CD4-positive, alpha-beta memory T cell (primary cell): ENCODE measurements at regions not wholly inside any gene's neighbourhood (a gene's known extent, or its start where the extent isn't known, plus 50 kb on each side); places are given as distances from the start of the nearest gene placed in this dataset.
A peak's percentile ranks its signal among the peaks of the same experiment; 100 is the strongest.

ENCODE experiments used
- CTCF ChIA-PET: fragments of 350-600 bp; sonication (Branson Sonifier 250); formaldehyde crosslinking; loops from one replicate; lab custom pipeline; 2021; ENCODE audit warnings: inconsistent platforms; ENCODE audit not compliant: partially characterized antibody; lab: Charles Lee
- POLR2A ChIA-PET: fragments of 350-600 bp; sonication (Branson Sonifier 250); formaldehyde crosslinking; loops from one replicate; lab custom pipeline; 2021; ENCODE audit not compliant: partially characterized antibody; lab: Charles Lee
- DNase-seq, 5 donors: peaks; one replicate each; pipeline versions ENCODE4 v3.0.0 to v3.0.0-alpha.2; 2020 to 2022; ENCODE audit warnings: mixed read lengths in 1 of 5
- H3K27ac ChIP-seq: one replicate; pipeline ENCODE4 v1.7.0; 2013; ENCODE audit warnings: low read depth, low read length
- H3K27me3 ChIP-seq: 2 replicates; pipeline ENCODE4 v1.7.0; 2013; ENCODE audit warnings: mild to moderate bottlenecking, low read length, moderate library complexity; ENCODE audit not compliant: insufficient read depth
- H3K36me3 ChIP-seq: 2 replicates; pipeline ENCODE4 v1.7.0; 2013; ENCODE audit warnings: mild to moderate bottlenecking, low read length, moderate library complexity; ENCODE audit not compliant: insufficient read depth
- H3K4me1 ChIP-seq: 2 replicates; pipeline ENCODE4 v1.7.0; 2013; ENCODE audit warnings: mild to moderate bottlenecking, low read length, moderate library complexity; ENCODE audit not compliant: insufficient read depth
- H3K4me3 ChIP-seq, 2 donors: one replicate each; pipeline ENCODE4 v1.7.0; 2013; ENCODE audit warnings: low read length in 2 of 2, mild to moderate bottlenecking in 1 of 2
- H3K9me3 ChIP-seq, 2 donors: one replicate each; pipeline ENCODE4 v1.7.0; 2013; ENCODE audit warnings: low read length in 2 of 2, control low read depth in 1 of 2; ENCODE audit not compliant: control insufficient read depth in 1 of 2
- H3K27ac Mint-ChIP-seq, 7 donors: one replicate each; pipeline ENCODE4 v1.8.0; 2020 to 2021; ENCODE audit warnings: mixed read lengths in 7 of 7, mild to moderate bottlenecking in 6 of 7, inconsistent platforms in 3 of 7, moderate library complexity in 3 of 7
- H3K27me3 Mint-ChIP-seq, 2 donors: one replicate each; pipeline ENCODE4 v1.8.0; 2020 to 2021; ENCODE audit warnings: mixed read lengths in 2 of 2
- H3K36me3 Mint-ChIP-seq, 2 donors: one replicate each; pipeline ENCODE4 v1.8.0; 2020 to 2021; ENCODE audit warnings: mixed read lengths in 2 of 2, inconsistent platforms in 1 of 2, mild to moderate bottlenecking in 1 of 2
- H3K4me1 Mint-ChIP-seq, 4 donors: one replicate each; pipeline ENCODE4 v1.8.0; 2020 to 2021; ENCODE audit warnings: mixed read lengths in 4 of 4, mild to moderate bottlenecking in 1 of 4
- H3K4me3 Mint-ChIP-seq, 8 donors: one replicate each; pipeline ENCODE4 v1.8.0; 2020 to 2021; ENCODE audit warnings: mixed read lengths in 8 of 8, mild to moderate bottlenecking in 7 of 8, moderate library complexity in 6 of 8, inconsistent platforms in 3 of 8
- H3K9me3 Mint-ChIP-seq, 8 donors: one replicate each; pipeline ENCODE4 v1.8.0; 2020 to 2021; ENCODE audit warnings: mixed read lengths in 8 of 8, mild to moderate bottlenecking in 5 of 8, inconsistent platforms in 3 of 8, moderate library complexity in 1 of 8
- intact Hi-C: fragments of 100-400 bp; cut with micrococcal nuclease; formaldehyde crosslinking; loops from one replicate; pipeline ENCODE4 v1.15.1; 2023

GRCh38 chr12:127108360-127109215 is 1158.4 kb upstream of the TMEM132C start:
- no peaks in the 10 kb centered on the region for H3K9me3 ChIP-seq
- DNase-seq: peak in 4 of 5 donors; percentile 26 to 41 (median 30)
- H3K4me1 ChIP-seq: no peaks in the 10 kb centered on the region
- no peaks in the 10 kb centered on the region for H3K36me3 ChIP-seq
- no peak overlapping the region for H3K27ac ChIP-seq
- no peak overlapping the region for H3K4me3 Mint-ChIP-seq
- ChIA-PET POLR2A (no interaction called here), CTCF (interaction anchor here (0.7 to 3.6 kb wide), 18 partner anchors 10 to 570 kb away, joined by 3 to 25 read pairs (median 4); no protein-coding TSS in a partner anchor)
- H3K4me1 Mint-ChIP-seq: no peaks in the 10 kb centered on the region
- no peaks in the 10 kb centered on the region for H3K9me3 Mint-ChIP-seq
- no peaks in the 10 kb centered on the region for H3K27me3 ChIP-seq
- peaks cover 11 to 21% of the 10 kb centered on the region in 2 donors for H3K27me3 Mint-ChIP-seq
- H3K36me3 Mint-ChIP-seq: no peaks in the 10 kb centered on the region
- H3K4me3 ChIP-seq: no peak overlapping the region
- intact Hi-C loops: loop anchor here (1.0 kb wide), 1 partner anchor 185 kb away; no protein-coding TSS in a partner anchor
- no peak overlapping the region for H3K27ac Mint-ChIP-seq

GRCh38 chr12:127113945-127114344 is 1153.0 kb upstream of the TMEM132C start:
- Mint-ChIP-seq H3K36me3 (no peaks in the 10 kb centered on the region), H3K27ac (no peak overlapping the region), H3K27me3 (peaks cover 7 to 9% of the 10 kb centered on the region in 2 donors), H3K4me3 (no peak overlapping the region), H3K9me3 (no peaks in the 10 kb centered on the region), H3K4me1 (no peaks in the 10 kb centered on the region)
- Histone ChIP-seq H3K9me3 (no peaks in the 10 kb centered on the region), H3K4me1 (no peaks in the 10 kb centered on the region), H3K4me3 (no peak overlapping the region), H3K27me3 (no peaks in the 10 kb centered on the region), H3K27ac (no peak overlapping the region), H3K36me3 (no peaks in the 10 kb centered on the region)
- ChIA-PET CTCF (no interaction called here), POLR2A (no interaction called here)
- intact Hi-C loops: no loop called here
- no peak for DNase-seq

- Histone ChIP-seq H3K36me3 (no peaks in the 10 kb centered on the region), H3K9me3 (no peaks in the 10 kb centered on the region), H3K4me1 (no peaks in the 10 kb centered on the region), H3K27me3 (no peaks in the 10 kb centered on the region), H3K27ac (no peak overlapping the region), H3K4me3 (no peak overlapping the region)
- no peak for DNase-seq
- no peaks in the 10 kb centered on the region for H3K4me1 Mint-ChIP-seq
- no peak overlapping the region for H3K4me3 Mint-ChIP-seq
- no peak overlapping the region for H3K27ac Mint-ChIP-seq
- no peaks in the 10 kb centered on the region for H3K36me3 Mint-ChIP-seq
- H3K27me3 Mint-ChIP-seq: peaks cover 10 to 13% of the 10 kb centered on the region in 2 donors
- intact Hi-C loops: no loop called here
- ChIA-PET POLR2A (no interaction called here), CTCF (no interaction called here)
- H3K9me3 Mint-ChIP-seq: no peaks in the 10 kb centered on the region
These were observed 1151.4 kb upstream of the TMEM132C start for GRCh38 chr12:127115468-127116035.

DNA sequence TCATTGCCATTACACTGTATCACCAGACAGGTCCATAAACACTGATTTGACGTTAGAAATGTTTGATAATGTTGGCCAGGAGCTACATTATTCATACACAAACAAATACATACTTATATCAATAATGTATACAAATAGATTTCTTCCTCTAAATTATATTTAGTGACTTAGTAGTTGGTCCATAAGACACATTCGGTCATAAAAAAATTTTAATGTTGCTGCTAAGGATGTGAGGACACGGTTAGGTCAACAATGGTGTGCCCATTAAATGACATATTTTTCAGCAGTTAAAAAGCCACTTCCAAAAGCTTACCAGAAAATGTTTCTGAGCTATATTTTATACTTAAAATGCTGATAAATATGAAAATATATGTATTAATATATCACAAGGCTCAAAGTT is 1148.7 kb upstream of the TMEM132C start:
- Histone ChIP-seq H3K4me1 (no peaks in the 10 kb centered on the region), H3K36me3 (no peaks in the 10 kb centered on the region), H3K9me3 (no peaks in the 10 kb centered on the region), H3K27me3 (no peaks in the 10 kb centered on the region), H3K4me3 (no peak overlapping the region), H3K27ac (no peak overlapping the region)
- intact Hi-C loops: no loop called here
- Mint-ChIP-seq H3K27ac (no peak overlapping the region), H3K4me1 (no peaks in the 10 kb centered on the region), H3K4me3 (no peak overlapping the region), H3K9me3 (no peaks in the 10 kb centered on the region), H3K36me3 (no peaks in the 10 kb centered on the region), H3K27me3 (peaks cover 15 to 16% of the 10 kb centered on the region in 2 donors)
- CTCF ChIA-PET: interaction anchor here (2.9 kb wide), 1 partner anchor 10 kb away, joined by 10 read pairs; no protein-coding TSS in a partner anchor
- DNase-seq: no peak
- POLR2A ChIA-PET: no interaction called here

- intact Hi-C loops: no loop called here
- ChIA-PET CTCF (interaction anchor here (2.9 kb wide), 1 partner anchor 11 kb away, joined by 10 read pairs; no protein-coding TSS in a partner anchor), POLR2A (no interaction called here)
These were observed 1147.3 kb upstream of the TMEM132C start for GRCh38 chr12:127119600-127120140.

GRCh38 chr12:127120851-127121250 is 1146.1 kb upstream of the TMEM132C start:
- H3K27me3 Mint-ChIP-seq: peaks cover 11 to 12% of the 10 kb centered on the region in 2 donors
- ChIA-PET CTCF (no interaction called here), POLR2A (no interaction called here)
- H3K4me3 Mint-ChIP-seq: no peak overlapping the region
- no peaks in the 10 kb centered on the region for H3K4me1 ChIP-seq
- no peaks in the 10 kb centered on the region for H3K9me3 ChIP-seq
- H3K27ac ChIP-seq: no peak overlapping the region
- no peak overlapping the region for H3K4me3 ChIP-seq
- peak overlapping the region in 1 of 7 donors; percentile 37 for H3K27ac Mint-ChIP-seq
- intact Hi-C loops: no loop called here
- no peaks in the 10 kb centered on the region for H3K27me3 ChIP-seq
- no peaks in the 10 kb centered on the region for H3K4me1 Mint-ChIP-seq
- no peaks in the 10 kb centered on the region for H3K36me3 ChIP-seq
- H3K9me3 Mint-ChIP-seq: no peaks in the 10 kb centered on the region
- DNase-seq: no peak
- H3K36me3 Mint-ChIP-seq: no peaks in the 10 kb centered on the region

More at GRCh38 chr12:127119600-127120140, 1147.3 kb upstream of the TMEM132C start:
- H3K4me3 ChIP-seq: no peak overlapping the region
- no peak overlapping the region for H3K27ac ChIP-seq
- DNase-seq: no peak
- no peaks in the 10 kb centered on the region for H3K9me3 ChIP-seq
- peaks cover 15% of the 10 kb centered on the region in 2 donors for H3K27me3 Mint-ChIP-seq
- H3K27ac Mint-ChIP-seq: no peak overlapping the region
- H3K4me3 Mint-ChIP-seq: no peak overlapping the region
- H3K36me3 ChIP-seq: no peaks in the 10 kb centered on the region
- no peaks in the 10 kb centered on the region for H3K27me3 ChIP-seq
- H3K9me3 Mint-ChIP-seq: no peaks in the 10 kb centered on the region
- no peaks in the 10 kb centered on the region for H3K4me1 Mint-ChIP-seq
- H3K36me3 Mint-ChIP-seq: no peaks in the 10 kb centered on the region
- H3K4me1 ChIP-seq: no peaks in the 10 kb centered on the region

DNA sequence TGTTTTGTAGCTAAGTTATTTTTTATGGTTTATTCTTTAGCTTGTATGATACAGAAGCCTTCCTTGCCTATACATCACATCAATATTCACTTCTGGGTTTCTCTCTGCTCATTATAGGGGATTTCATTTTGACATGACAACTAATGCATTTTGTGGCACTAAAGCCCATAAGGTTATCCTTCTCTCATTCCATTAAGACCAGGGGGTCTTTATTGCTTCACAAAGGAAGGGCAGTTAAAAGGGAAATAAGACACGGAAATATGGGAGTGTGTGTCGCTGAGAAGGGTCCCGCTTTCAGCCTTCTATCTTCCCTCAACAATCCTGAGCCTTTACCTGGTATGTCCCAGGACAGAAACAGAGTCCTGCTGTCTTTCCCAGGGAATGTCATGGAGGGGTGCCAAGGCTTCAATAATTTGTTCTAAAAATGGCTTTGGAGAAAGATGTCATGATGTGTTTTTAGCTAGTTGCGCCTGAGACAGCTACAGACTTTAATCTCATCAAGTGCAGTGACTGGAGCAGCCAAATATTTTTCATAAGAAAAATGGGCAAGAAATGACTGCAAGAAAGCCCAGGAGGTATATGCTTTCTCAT is 1145.4 kb upstream of the TMEM132C start:
- Mint-ChIP-seq H3K36me3 (no peaks in the 10 kb centered on the region), H3K4me1 (no peaks in the 10 kb centered on the region), H3K27ac (no peak overlapping the region), H3K4me3 (no peak overlapping the region), H3K27me3 (peaks cover 9 to 12% of the 10 kb centered on the region in 2 donors), H3K9me3 (no peaks in the 10 kb centered on the region)
- H3K9me3 ChIP-seq: no peaks in the 10 kb centered on the region
- no peaks in the 10 kb centered on the region for H3K4me1 ChIP-seq
- no peaks in the 10 kb centered on the region for H3K27me3 ChIP-seq
- no peaks in the 10 kb centered on the region for H3K36me3 ChIP-seq
- CTCF ChIA-PET: interaction anchor here (1.0 kb wide), 1 partner anchor 13 kb away, joined by 3 read pairs; no protein-coding TSS in a partner anchor
- POLR2A ChIA-PET: no interaction called here
- no peak overlapping the region for H3K27ac ChIP-seq
- no peak overlapping the region for H3K4me3 ChIP-seq
- intact Hi-C loops: no loop called here
- no peak for DNase-seq
